ENCODE measurements at regions not wholly inside any gene's neighbourhood (a gene's known extent, or its start where the extent isn't known, plus 50 kb on each side); places are given as distances from the start of the nearest gene placed in this dataset.
A peak's percentile ranks its signal among the peaks of the same experiment; 100 is the strongest.
"Not testable (repeated sequence)": the region's sequence is repeated elsewhere in the genome, so short reads cannot be mapped to it uniquely, and the experiment has no call there.

DNA sequence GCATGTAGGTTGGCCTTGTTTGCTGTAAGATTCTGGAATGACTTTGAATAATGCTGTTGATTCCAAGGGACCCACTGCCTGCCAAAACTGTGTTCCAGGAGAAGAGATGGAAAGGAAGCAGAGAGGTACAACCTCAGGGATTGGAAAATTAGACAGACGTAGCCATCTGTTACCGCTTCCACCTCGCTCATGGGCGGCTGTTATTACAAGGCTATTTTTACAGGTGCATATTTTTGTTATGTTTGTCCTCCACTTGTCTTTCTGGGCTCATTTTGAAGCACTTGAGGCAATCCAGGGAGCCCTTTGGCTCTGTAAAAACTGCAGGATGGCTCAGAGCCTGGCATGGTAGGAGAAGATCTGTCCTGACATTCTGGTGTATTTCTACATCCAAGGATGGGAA, 276.4 kb upstream of the TMTC4 start:
- Mint-ChIP-seq H3K27me3 (ENCODE audit: low read depth) (no peaks in the 10 kb centered on the region; the same call in 1 of the 2 replicates), H3K4me1 (no peaks in the 10 kb centered on the region), H3K4me3 (no peak overlapping the region), H3K9me3 (peaks cover 2 to 3% of the 10 kb centered on the region in 2 experiments; a peak in 3 of 5 replicates), H3K36me3 (ENCODE audit: insufficient read depth in 1 of 3, low read depth in 3 of 3) (peaks cover 0 to 2% (median 0%) of the 10 kb centered on the region in 3 experiments; a peak in 2 of 7 replicates), H3K27ac (no peak overlapping the region)
- Histone ChIP-seq H4K8ac (replicated peaks; ENCODE audit: insufficient read length, low read depth, low read length) (no peak overlapping the region), H3K23me2 (ENCODE audit: insufficient read length, low read depth, low read length, poor library complexity, severe bottlenecking) (no peaks in the 10 kb centered on the region), H3T11ph (ENCODE audit: low read length) (no peak overlapping the region), H3K9ac (ENCODE audit: extremely low read depth, insufficient read length, low read length) (no peak overlapping the region), H2BK20ac (ENCODE audit: low read depth, low read length, poor library complexity, severe bottlenecking) (no peak overlapping the region), H3K18ac (ENCODE audit: insufficient read length, low read depth, low read length) (no peak overlapping the region), H2BK5ac (ENCODE audit: insufficient read length, low read length) (no peak overlapping the region), H4K5ac (ENCODE audit: insufficient read length, low read depth, low read length) (no peak overlapping the region), H4K20me1 (ENCODE audit: control insufficient read depth, insufficient read depth, insufficient read length) (no peaks in the 10 kb centered on the region), H2AK5ac (ENCODE audit: insufficient read length, low read length) (no peak overlapping the region), H3K4me1 (ENCODE audit: insufficient read depth, low read length) (no peaks in the 10 kb centered on the region), H3K4me2 (ENCODE audit: insufficient read depth, insufficient read length, low read length) (no peak overlapping the region), H3K56ac (ENCODE audit: insufficient read length, low read depth, low read length) (no peak overlapping the region), H2BK15ac (ENCODE audit: low read depth, low read length) (no peak overlapping the region), H4K91ac (ENCODE audit: insufficient read length, low read depth, low read length) (no peak overlapping the region), H3K4ac (ENCODE audit: low read depth, low read length) (no peak overlapping the region), H2AFZ (ENCODE audit: low read length) (no peak overlapping the region), H3K14ac (ENCODE audit: insufficient read depth, low read length) (no peak overlapping the region), H3K79me2 (ENCODE audit: insufficient read depth, low read length) (no peaks in the 10 kb centered on the region), H3K23ac (ENCODE audit: insufficient read length, low read depth, low read length) (no peak overlapping the region), H2BK12ac (ENCODE audit: insufficient read length, low read depth, low read length) (no peak overlapping the region), H2BK120ac (ENCODE audit: low read depth, low read length, poor library complexity, severe bottlenecking) (no peak overlapping the region), H3K79me1 (ENCODE audit: insufficient read depth, low read depth, low read length, poor library complexity, severe bottlenecking) (no peaks in the 10 kb centered on the region), H3K9me3 (ENCODE audit: control insufficient read depth, low read depth, low read length) (no peaks in the 10 kb centered on the region), H3K27ac (ENCODE audit: insufficient read length, low read depth, low read length) (no peak overlapping the region), H3K27me3 (ENCODE audit: insufficient read depth, low read length) (no peaks in the 10 kb centered on the region)
- no CpG with 5 or more reads among the region's 4 CpGs for WGBS (ENCODE audit: extremely low coverage, insufficient read length, low lambda C conversion rate)
- TF ChIP-seq, protein P1, sequence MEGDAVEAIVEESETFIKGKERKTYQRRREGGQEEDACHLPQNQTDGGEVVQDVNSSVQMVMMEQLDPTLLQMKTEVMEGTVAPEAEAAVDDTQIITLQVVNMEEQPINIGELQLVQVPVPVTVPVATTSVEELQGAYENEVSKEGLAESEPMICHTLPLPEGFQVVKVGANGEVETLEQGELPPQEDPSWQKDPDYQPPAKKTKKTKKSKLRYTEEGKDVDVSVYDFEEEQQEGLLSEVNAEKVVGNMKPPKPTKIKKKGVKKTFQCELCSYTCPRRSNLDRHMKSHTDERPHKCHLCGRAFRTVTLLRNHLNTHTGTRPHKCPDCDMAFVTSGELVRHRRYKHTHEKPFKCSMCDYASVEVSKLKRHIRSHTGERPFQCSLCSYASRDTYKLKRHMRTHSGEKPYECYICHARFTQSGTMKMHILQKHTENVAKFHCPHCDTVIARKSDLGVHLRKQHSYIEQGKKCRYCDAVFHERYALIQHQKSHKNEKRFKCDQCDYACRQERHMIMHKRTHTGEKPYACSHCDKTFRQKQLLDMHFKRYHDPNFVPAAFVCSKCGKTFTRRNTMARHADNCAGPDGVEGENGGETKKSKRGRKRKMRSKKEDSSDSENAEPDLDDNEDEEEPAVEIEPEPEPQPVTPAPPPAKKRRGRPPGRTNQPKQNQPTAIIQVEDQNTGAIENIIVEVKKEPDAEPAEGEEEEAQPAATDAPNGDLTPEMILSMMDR (conservative IDR thresholded peaks at IDR 0.05): no peak
- no peak for DNase-seq

GRCh38 chr13:100948937-100949336, 274.3 kb upstream of the TMTC4 start:
- WGBS (ENCODE audit: extremely low coverage, insufficient read length, low lambda C conversion rate): no CpG with 5 or more reads among the region's 3 CpGs
- DNase-seq; H3K4me1 Mint-ChIP-seq; H4K91ac ChIP-seq (ENCODE audit: insufficient read length, low read depth, low read length); H3K36me3 Mint-ChIP-seq (ENCODE audit: insufficient read depth in 1 of 3, low read depth in 3 of 3); H3K4me1 ChIP-seq (ENCODE audit: insufficient read depth, low read length); H3K27me3 Mint-ChIP-seq (ENCODE audit: low read depth); H3K4me2 ChIP-seq (ENCODE audit: insufficient read depth, insufficient read length, low read length); H2BK20ac ChIP-seq (ENCODE audit: low read depth, low read length, poor library complexity, severe bottlenecking); H3K79me2 ChIP-seq (ENCODE audit: insufficient read depth, low read length); H2BK120ac ChIP-seq (ENCODE audit: low read depth, low read length, poor library complexity, severe bottlenecking); H3K4me3 Mint-ChIP-seq; H3K9me3 Mint-ChIP-seq; H2BK15ac ChIP-seq (ENCODE audit: low read depth, low read length); H3K4ac ChIP-seq (ENCODE audit: low read depth, low read length); H4K5ac ChIP-seq (ENCODE audit: insufficient read length, low read depth, low read length); H3K9me3 ChIP-seq (ENCODE audit: control insufficient read depth, low read depth, low read length); H3K27ac ChIP-seq (ENCODE audit: insufficient read length, low read depth, low read length); H3K9ac ChIP-seq (ENCODE audit: extremely low read depth, insufficient read length, low read length); H3K18ac ChIP-seq (ENCODE audit: insufficient read length, low read depth, low read length); H2BK12ac ChIP-seq (ENCODE audit: insufficient read length, low read depth, low read length); H3K56ac ChIP-seq (ENCODE audit: insufficient read length, low read depth, low read length); H3K14ac ChIP-seq (ENCODE audit: insufficient read depth, low read length); H3T11ph ChIP-seq (ENCODE audit: low read length); H2AK5ac ChIP-seq (ENCODE audit: insufficient read length, low read length); H4K8ac ChIP-seq (replicated peaks; ENCODE audit: insufficient read length, low read depth, low read length); H3K79me1 ChIP-seq (ENCODE audit: insufficient read depth, low read depth, low read length, poor library complexity, severe bottlenecking); H3K23ac ChIP-seq (ENCODE audit: insufficient read length, low read depth, low read length); H3K23me2 ChIP-seq (ENCODE audit: insufficient read length, low read depth, low read length, poor library complexity, severe bottlenecking); H4K20me1 ChIP-seq (ENCODE audit: control insufficient read depth, insufficient read depth, insufficient read length); H2BK5ac ChIP-seq (ENCODE audit: insufficient read length, low read length); H3K27me3 ChIP-seq (ENCODE audit: insufficient read depth, low read length); H2AFZ ChIP-seq (ENCODE audit: low read length): not testable (repeated sequence)
- H3K27ac Mint-ChIP-seq: 0 out of 7 replicates have a peak overlapping the region, but pooled peaks of 1 of the 3 experiments have one; percentile 11

Data from H9 (cell line).